NCI-H1417 (cell line): ENCODE measurements at regions not wholly inside any gene's neighbourhood (a gene's known extent, or its start where the extent isn't known, plus 50 kb on each side); places are given as distances from the start of the nearest gene placed in this dataset.
"Not testable (repeated sequence)": the region's sequence is repeated elsewhere in the genome, so short reads cannot be mapped to it uniquely, and the experiment has no call there.

Experiments used
- DNase-seq, 3 experiments: peaks; one replicate each; lab custom pipeline; 2025; lab: John Stamatoyannopoulos, UW

DNA sequence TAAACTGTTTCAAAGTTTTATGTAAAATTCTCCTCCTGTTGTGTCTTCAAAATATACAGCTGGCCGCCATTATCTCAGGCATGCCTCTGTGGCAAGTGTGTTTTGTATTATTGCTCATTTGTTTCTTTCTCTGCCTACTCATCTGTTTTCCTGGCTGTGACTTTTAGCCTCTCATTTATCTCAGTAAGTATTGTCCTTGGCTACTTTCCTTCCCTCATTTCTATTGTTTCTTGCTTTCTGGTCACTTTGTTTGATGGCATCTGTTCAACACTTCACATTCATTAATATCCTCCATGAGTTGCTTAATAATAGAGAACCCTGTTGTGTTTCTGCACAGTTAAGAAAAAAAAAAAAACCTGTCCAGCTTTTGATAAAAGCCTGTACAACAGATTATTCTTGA, 869.4 kb downstream of the PCDH17 start:
- DNase-seq, result peak in 1 of 3 experiments; percentile 29

DNA sequence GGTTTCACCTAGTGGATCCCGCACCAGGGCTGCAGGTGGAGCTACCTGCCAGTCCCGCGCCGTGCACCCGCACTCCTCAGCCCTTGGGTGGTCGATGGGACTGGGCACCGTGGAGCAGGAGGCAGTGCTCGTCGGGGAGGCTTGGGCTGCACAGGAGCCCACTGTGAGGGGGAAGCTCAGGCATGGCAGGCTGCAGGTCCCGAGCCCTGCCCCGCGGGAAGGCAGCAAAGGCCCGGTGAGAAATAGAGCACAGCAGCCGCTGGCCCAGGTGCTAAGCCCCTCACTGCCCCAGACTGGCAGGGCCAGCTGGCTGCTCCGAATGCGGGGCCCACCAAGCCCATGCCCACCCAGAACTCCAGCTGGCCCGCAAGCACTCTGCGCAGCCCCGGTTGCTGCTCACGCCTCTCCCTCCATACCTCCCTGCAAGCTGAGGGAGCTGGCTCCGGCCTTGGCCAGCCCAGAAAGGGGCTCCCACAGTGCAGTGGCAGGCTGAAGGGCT, 872.7 kb downstream of the PCDH17 start:
- DNase-seq, result not testable (repeated sequence)

DNA sequence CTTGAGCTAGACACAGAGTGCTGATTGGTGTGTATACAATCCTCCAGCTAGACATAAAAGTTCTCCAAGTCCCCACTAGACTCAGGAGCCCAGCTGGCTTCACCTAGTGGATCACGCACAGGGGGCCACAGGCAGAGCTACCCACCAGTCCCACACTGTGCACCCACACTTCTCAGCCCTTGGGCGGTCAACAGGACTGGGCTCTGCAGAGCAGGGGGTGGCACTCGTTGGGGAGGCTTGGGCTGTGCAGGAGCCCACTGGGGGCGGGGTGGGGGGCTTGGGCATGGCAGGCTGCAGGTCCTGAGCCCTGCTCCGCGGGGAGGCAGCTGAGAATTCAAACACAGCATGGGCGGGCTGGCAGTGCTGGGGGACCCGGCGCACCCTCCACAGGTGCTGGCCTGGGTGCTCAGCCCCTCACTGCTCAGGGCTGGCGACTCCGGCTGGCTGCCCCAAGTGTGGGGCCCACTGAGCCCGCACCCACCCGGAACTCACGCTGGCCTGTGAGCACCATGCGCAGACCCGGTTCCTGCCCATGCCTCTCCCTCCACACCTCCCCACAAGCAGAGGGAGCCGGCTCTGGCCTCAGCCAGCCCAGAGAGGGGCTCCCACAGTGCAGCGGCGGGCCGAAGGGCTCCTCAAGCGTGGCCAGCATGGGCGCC, 873.8 kb downstream of the PCDH17 start:
- DNase-seq, result not testable (repeated sequence)

DNA sequence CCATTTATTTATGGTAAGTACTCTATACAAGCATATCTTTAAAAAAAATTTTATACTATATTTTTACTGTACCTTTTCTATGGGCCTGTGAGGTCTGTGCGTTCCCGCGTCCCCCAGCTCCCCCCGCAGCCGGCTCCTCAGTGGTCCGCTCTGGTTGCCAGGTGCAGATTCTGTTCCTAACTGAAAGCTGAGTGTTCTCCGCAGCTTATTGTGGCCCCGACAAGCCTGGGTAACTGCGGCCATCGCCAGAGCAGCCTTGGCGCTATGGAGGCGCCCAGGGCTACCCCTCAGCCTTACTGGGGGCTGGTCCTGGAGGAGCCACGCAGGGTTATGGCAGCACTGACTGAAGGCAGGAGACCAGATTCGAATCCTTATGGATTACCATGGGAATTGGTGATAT, 896.8 kb downstream of the PCDH17 start:
- DNase-seq, result no peak

DNA sequence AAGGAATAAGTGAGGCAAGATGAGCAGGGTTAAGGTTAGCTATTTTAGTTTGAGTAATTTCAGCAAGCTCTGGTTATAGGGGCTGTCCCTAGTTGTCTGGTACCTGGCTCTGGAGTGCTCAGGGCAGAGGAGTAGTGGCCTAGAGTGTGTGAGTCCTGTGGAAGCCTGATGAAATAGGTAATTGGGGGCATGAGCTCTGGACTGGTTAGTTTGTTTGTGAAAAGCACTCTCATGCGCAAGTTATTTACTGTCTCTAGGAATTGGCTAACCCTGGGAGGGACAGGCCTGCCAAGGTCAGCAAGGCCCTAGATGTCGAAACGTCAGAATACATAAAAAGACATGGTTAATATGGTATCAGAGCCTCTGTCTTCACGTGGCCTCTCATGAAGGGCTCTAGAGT, 900.1 kb downstream of the PCDH17 start:
- DNase-seq, result no peak

DNA sequence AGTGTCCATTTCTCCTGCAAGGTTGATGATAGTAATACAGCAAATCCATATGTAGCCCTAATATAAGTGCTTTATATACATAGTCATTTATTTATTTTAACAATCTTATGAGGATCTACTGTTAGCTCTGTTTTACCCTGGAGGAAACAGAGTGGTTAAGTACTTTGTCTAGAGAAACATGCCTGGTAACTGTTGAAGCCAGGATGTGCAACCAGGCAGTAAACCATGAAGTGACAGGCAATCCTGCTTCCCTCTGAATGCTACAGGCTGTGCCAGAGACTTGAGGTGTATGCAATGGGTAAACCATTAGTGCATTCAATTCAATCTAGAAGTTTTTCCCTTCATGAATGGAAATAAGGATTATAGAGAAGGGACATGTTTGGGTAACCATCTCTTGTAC, 911.0 kb downstream of the PCDH17 start:
- DNase-seq, result no peak

DNA sequence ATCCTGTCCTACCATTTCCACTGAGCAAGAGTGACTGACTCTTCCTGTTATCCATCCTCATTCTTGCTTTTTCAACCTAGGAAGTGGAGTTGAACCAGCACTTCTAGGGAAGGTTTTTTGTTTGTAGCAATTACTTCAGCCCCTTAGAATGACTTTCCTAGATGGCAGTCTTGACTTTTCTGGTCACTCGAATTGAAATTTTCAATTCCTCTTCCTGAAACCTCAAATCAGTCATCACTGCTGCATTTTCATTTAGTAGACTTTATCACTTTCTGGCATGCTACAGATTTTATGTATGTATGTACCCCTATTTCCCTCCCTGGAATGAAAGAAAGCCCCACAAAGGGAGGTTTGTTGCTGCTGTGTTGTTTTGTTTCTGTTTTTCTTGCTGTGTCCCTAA, 915.9 kb downstream of the PCDH17 start:
- no peak for DNase-seq

DNA sequence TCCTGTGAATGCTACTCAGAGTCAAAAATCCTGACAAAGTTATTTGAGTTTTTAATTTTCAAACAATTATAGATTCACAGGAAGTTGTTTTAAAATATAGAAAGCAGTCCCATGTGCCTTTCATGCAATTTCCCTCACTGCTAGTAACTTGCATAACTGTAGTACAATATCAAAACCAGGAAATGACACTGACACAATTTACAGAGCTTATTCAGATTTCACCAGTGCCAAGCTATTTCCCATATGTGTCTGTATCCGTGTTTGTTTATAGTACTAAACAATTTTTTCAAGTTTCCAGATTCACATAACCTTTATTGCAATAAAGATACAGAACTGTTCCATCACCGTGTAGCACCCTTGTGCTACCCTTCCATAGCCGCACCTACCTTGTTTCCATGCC, 934.6 kb downstream of the PCDH17 start:
- no peak for DNase-seq

DNA sequence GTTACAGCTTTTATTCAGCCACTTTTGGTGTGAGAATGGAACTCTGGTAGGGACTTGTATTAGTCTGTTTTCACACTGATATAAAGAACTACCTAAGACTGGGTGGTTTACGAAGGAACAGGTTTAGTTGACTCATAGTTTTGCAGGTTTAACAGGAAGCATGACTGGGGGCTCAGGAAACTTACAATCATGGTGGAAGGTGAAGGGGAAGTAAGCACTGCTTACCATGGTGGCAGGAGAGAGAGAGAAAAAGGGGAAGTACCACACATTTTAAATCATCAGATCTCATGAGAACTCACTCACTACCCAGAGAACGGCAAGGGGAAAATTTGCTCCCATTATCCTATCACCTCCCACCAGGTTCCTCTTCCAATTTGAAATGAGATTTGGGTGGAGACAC, 942.2 kb downstream of the PCDH17 start:
- no peak for DNase-seq

DNA sequence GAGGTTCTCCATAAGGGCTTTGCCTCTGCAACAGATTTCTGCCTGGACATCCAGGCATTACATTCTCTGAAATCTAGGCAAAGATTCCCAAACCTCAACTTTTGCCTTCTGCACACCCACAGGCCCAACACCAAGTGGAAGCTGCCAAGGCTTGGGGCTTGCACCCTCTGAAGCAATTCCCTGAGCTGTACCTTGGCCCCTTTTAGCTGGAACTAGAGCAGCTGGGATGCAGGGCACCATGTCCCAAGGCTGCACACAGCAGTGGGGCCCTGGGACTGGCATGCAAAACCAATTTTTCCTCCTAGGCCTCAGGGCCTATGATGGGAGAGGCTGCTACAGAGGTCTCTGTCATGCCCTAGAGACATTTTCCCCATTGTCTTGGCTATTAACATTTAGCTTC, 943.2 kb downstream of the PCDH17 start:
- DNase-seq, result no peak

DNA sequence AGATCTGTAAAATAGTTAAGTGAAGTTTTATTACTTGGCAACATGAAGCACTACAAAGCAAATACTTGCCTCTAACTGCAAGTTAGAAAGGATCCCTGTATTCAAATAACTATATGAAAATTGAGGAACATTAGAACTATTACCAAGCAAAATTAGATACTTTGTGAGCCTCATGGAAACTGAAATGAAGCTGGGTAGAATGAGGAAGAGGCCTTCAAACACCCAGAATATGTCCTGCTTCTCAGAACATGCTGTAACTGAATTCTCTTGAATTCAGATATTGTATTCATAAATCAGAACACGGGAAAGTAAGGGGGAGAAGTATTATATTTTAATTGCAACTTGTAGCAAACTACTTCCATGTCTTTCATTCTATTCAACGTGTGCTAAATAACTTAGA, 947.9 kb downstream of the PCDH17 start:
- no peak for DNase-seq

DNA sequence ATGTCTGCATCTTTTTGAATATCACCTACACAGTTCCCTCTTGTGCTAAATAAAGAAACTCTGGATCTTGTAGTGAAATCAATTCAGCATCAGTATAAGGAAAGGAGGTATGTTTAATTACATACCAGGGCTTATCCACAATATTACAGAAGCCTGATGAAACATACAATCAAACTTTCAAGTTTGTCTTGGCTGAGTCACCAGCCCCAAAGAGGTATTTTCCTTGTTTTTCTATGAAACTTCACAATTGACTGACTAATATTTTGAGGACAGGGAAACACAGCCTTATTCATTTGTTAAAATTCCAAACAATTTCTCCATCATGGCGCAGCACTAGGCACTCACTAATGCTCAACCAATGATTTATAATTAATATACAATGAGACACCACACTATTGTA, 952.4 kb downstream of the PCDH17 start:
- DNase-seq, result no peak

DNA sequence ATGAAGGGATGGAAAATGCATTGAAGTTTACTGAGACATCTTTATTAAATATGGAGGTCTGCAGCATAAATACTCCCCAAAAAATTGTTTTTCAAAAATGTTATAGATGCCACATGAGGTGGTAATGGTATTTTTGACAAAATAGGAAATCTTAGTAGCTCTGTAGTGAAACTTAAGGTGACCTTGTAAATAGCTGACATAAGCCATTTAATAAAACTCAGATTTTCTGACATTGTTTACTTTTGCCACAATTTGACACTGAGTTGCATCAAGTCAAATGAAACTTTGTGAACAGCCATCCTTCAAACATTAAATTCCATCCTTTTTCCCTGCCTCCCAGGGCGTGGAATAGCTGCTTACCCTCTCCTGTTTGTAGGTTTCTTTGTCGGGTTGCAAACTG, 953.1 kb downstream of the PCDH17 start:
- DNase-seq, result no peak

DNA sequence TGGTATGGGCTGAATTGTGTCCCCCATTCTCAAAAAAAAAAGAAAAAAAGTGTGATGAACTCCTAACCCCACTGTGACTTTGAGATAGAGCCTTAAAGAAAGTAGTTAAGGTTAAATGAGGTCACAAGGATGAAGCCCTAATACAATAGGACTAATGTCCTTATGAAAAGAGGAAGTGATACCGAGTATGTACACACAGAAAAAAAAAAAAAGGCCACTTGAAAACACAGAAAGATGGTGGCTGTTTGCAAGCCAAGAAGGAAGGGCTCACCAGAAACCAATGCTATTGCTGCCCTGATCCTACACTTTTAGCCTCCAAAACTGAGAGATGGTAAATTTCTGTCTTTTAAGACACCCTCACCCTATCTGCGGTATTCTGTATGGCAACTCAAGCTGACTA, 955.6 kb downstream of the PCDH17 start:
- DNase-seq, result no peak

DNA sequence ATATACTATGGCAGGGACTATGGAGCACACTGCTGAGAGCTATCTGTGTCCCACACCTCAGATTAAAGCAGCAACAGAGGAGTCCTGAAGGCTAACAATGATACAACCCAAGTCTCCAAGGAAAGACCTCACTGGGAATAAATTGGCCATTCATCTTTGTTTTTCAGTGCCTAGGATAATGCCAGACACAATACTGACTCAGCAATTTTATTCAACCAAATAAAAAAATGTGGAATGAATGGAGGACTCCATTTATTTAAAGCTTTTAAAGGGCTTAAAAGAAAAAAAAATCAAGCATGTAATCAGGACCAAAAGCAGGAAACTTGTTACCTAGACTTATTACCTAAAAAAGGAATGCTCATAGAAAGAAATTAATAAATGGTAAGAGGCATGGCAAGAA, 960.5 kb downstream of the PCDH17 start:
- no peak for DNase-seq

DNA sequence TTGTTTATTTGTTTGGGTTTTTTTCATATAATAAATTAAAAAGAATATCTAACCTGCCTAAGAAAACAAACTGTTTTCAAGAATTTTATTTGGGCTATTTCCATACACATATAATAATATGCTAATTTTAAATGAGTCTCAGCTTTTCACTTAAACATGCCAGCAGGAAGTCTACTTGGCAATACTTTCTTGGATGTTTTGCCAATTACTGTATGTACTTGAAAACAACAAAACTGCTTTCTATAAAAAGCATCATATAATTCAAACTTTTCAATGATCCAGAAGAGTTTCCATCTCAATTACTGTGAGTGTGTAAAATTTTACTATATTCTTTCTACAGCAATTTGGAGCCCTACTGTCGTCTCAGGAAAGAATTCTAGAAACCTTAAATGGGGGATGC, 961.2 kb downstream of the PCDH17 start:
- no peak for DNase-seq

DNA sequence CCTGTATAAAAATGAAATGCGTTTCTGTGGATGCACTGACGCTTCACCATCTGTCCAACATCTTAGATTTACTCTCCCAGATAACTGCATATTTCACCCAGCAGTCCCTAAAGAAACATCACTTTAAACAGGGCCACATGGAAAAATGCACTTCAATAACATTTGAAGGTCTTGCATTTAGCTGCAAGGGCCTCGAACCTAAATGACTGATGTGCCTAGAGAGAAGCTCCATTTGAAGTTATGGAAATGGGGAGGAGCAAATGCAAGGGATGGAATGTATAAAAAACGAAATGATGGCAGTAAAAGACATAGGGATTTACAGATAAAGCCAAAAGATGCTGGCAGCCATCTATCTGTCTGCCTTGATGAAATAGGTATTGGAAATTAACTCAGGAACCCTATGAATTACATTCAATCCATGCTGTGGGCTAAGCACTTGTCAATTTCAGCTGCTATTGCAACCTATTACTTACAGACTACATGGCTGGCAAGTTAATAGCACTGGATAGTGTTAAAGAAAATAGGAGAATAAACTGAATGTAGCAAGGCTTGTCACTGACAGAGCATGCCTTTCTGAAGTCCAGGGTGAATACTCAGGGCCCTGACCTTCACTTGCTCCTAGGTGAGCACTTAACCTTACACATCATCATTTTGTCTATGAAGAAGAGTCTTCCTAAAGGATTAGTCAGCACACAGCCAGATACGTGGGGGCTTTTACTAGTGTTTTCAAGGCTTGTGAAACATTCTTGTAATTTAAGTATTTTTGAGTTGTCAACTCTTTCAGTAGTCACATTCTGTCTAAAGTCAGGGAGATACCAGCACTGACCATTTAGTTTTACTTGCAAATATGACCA, 963.4 kb downstream of the PCDH17 start:
- DNase-seq, result no peak

DNA sequence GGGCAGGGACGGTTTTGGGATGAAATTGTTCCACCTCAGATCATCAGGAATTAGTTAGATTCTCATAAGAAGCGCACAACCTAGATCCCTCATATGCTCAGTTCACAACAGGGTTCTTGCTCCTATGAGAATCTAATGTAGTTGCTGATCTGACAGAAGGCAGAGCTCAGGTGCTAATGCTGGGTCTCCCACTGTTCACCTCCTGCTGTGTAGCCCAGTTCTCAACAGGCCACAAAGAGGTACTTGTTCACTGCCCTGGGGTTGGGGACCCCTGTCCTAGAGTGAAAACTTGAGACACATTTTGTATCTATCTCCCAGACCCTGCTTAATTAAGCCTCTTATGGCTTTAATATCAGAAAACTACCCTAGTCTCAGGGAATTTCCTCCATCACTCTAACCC, 966.0 kb downstream of the PCDH17 start:
- DNase-seq, result peak in 1 of 3 experiments; percentile 7

DNA sequence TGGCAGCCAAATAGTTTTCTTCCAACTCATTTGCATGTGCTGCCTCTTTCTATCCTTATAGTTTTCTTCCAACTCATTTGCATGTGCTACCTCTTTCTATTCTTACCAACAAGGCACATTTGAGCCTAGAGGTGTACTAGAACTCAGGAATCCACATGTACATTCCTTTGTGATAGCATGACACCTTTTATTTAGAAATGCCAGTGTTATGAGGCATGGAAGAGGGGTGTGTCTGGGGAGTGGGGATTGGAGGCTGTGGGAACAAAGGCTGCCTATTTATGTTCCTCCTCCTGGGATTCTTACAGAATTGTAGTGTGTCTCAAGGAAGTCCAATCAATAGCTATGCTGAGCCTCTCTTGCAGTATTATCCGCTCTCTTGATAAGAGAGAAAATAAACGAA, 966.7 kb downstream of the PCDH17 start:
- no peak for DNase-seq

DNA sequence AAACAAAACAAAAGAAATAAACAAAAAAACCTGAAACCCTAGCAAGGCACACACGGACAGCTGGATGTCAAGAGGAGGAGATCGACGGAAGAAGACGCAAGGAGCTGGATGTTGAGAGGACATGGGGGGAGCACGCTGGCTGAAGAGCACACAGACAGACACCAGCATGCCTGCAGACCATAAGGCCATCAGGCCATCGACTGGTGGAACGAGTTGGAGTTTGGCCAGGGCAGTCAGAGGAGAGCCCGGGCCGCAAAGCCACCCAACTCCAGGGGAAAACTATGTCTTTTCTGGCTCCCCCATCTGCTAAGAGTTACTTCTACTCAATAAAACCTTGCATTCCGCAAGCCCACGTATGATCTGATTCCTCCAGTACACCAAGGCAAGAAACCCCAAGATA, 979.6 kb downstream of the PCDH17 start:
- DNase-seq, result no peak

DNA sequence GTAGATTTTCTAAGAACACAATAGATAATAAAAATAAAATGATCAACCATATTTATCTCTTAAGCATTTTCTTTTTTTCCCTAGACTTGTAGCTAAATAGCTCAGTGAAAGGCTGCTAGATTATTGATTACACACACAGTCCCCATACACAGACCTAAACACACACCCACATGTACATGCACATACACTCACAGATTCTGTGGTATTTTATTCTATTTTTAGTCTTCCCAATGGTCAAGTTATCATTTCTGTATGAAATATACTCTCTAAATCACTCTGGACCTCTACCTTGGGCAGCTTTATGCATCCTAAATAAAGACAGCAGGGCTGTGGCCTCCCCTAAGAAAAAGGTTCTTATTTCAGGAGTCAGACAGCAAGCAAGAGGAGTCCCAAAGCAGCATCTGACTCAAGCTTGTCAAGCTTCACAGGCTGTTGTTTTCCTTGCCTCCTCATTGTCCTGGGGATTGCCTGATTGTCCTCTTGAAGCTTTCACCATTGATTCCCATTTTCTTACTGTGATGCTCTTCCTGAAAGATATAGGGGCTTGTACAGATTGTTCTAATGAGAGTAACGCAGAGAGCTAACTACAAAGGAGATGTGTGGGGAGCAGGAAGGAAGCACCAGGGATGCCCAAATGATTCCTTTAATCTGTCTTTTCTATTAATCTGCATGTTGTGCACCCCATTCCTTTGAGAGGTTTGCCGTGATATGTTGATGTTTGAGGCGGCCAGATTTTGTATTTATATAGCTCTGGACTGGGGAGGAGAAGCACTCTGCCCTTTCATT, 986.5 kb downstream of the PCDH17 start:
- peak in 1 of 3 experiments; percentile 37 for DNase-seq

DNA sequence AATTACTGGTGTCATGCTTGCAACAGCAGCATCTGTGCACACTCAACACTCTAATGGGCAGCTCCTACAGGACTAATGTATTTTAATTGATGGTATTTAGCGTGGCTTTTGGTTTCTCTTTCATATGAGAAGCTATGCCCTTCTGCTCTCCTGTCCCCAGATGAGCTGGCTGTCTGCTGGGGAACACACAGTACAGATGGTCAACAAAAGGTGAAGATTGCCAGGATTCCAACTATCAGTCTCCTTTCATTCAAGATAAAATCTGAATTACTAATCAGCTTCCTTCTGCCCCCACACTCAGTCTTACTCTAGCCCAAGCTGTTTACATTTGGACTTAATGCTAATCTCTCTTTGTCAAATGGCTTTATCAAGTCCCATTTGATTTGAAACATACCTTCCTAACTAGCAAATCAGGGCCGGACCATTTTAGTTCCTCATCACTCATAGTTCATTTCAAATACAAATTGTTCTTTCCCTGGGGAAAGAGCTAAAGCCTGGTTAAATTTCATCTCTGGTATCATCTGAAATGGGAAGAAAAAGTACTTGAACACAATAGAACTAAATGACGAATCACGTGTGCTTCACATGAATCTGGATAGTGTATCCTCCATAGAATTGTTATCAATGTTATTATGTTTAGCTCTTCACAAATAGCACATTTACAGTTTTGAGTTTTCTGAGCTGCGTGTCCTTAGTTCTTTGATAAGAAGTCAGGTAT, 988.0 kb downstream of the PCDH17 start:
- peak; percentile 61 to 91 (median 62) for DNase-seq
